ENCODE measurements at regions not wholly inside any gene's neighbourhood (a gene's known extent, or its start where the extent isn't known, plus 50 kb on each side); places are given as distances from the start of the nearest gene placed in this dataset.

DNA sequence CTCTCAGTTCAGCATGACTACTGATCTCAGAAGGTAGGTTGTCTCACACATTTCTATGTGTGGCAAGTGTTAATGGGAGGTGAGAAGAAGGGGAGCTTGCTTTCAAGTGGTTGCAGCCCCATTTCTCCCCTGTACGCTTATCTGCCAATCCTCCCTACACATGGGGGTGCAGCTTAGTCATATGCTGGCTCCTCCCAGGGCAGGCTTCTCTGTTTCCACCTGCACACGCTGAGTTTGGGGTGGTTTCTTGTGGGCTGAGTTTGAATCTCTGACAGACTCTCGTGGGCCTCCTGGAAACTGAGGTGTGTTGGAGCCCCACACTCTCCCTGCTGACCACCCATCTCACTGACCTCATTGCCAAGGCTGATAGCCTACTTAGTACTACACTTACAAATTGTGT is 435.8 kb upstream of the MTPN start:
- Mint-ChIP-seq H3K4me3 (no peak overlapping the region), H3K4me1 (no peaks in the 10 kb centered on the region), H3K27me3 (no peaks in the 10 kb centered on the region), H3K9me3 (peaks cover 0 to 8% (median 0%) of the 10 kb centered on the region in 11 donors), H3K27ac (no peak overlapping the region), H3K36me3 (no peaks in the 10 kb centered on the region)
- ATAC-seq: no peak
- no peak for DNase-seq
- no peaks in the 10 kb centered on the region for H3K27me3 ChIP-seq (ENCODE audit: control insufficient read depth in 2 of 2, insufficient read depth in 2 of 2, low read length in 2 of 2)
- ChIA-PET CTCF (no interaction called here), POLR2A (no interaction called here)
- H3K4me3 ChIP-seq (ENCODE audit: low read length): no peak overlapping the region
- no peak overlapping the region for H3K27ac ChIP-seq (ENCODE audit: low read depth, low read length)
- H3K36me3 ChIP-seq (ENCODE audit: control insufficient read depth in 2 of 3, insufficient read depth in 3 of 3, low read length in 3 of 3): no peaks in the 10 kb centered on the region
- no peaks in the 10 kb centered on the region for H3K9me3 ChIP-seq (ENCODE audit: control insufficient read depth in 2 of 3, low read length in 3 of 3)
- intact Hi-C loops (cut with micrococcal nuclease): no loop called here
- no peaks in the 10 kb centered on the region for H3K4me1 ChIP-seq (ENCODE audit: control insufficient read depth in 2 of 2, insufficient read depth in 2 of 2, low read length in 2 of 2)

DNA sequence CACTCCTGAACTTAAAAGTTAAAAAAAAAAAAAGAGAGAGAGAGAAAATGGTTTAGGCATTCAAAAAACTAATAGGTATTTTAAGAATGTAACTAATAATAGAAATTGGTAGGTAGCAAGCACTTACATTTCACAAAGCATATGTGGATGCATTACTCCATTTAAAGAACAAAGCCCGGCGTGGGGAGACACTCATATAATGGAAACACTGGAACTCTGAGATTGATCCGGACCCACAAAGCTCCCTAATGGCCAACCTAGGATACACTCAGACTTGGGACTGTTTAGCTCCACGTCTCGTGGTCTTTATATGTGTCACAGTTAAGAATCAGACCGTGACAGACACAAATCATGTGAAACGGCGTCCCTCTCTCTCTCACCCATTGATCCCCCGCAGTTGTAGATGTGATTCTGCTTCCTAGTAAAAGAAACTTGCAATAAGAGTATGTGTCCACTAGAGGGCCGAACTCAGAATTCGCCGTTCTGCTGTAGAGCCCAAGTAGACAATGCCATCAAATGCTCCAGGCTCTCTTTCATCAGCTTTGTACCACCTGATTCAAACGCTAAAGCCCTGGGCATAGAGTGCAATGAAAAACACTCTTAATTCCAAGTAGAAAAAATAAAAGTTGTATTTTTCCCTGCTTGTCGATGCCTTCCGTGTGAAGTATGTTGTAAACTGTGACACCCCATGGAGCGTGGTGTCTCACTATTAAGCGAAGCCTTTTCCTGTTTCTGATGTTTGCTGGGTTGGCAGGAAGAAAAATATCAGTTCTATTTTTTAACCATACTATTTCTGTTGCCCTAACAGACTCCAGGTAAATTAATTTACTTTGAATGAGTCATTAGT is 429.0 kb upstream of the MTPN start:
- H3K9me3 ChIP-seq (ENCODE audit: control insufficient read depth in 2 of 3, low read length in 3 of 3): no peaks in the 10 kb centered on the region
- H3K9me3 Mint-ChIP-seq: peaks cover 0 to 3% (median 0%) of the 10 kb centered on the region in 11 donors
- POLR2A ChIA-PET: no interaction called here
- intact Hi-C loops (cut with micrococcal nuclease): loop anchor here in 1 of 2 donors (5.0 kb wide), 1 partner anchor 604 kb away; no protein-coding TSS in a partner anchor
- H3K36me3 ChIP-seq (ENCODE audit: control insufficient read depth in 2 of 3, insufficient read depth in 3 of 3, low read length in 3 of 3): no peaks in the 10 kb centered on the region
- H3K4me1 ChIP-seq (ENCODE audit: control insufficient read depth in 2 of 2, insufficient read depth in 2 of 2, low read length in 2 of 2): no peaks in the 10 kb centered on the region
- H3K27ac Mint-ChIP-seq: no peak overlapping the region
- peaks cover 0 to 11% (median 7%) of the 10 kb centered on the region in 7 donors for H3K4me1 Mint-ChIP-seq
- no peaks in the 10 kb centered on the region for H3K27me3 Mint-ChIP-seq
- no peaks in the 10 kb centered on the region for H3K27me3 ChIP-seq (ENCODE audit: control insufficient read depth in 2 of 2, insufficient read depth in 2 of 2, low read length in 2 of 2)
- H3K36me3 Mint-ChIP-seq: no peaks in the 10 kb centered on the region
- H3K4me3 ChIP-seq (ENCODE audit: low read length): no peak overlapping the region
- DNase-seq: peak in 5 of 9 donors; percentile 7 to 23 (median 14)
- H3K27ac ChIP-seq (ENCODE audit: low read depth, low read length): no peak overlapping the region
- ATAC-seq: peak; percentile 69
- H3K4me3 Mint-ChIP-seq: no peak overlapping the region
- CTCF ChIA-PET: interaction anchor here (0.5 kb wide), 1 partner anchor 1576 kb away, joined by 3 read pairs; no protein-coding TSS in a partner anchor

DNA sequence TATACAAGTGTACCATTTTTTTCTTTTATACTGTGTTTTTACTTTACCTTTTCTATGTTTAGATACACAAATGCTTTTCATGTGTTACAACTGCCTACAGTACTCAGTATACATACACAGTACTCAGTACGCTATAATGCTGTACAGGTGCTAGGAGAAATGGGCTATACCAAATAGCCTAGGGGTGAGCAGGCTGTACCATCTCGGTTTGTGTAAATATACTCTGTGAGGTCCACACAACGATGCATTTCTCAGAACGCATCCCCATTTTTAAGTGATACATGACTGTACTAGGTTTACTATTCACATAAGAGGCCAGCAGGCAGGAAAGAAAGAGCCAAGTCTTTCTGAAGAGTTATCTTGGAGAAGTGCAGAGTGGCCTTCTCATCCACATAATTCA is 426.4 kb upstream of the MTPN start:
- Mint-ChIP-seq H3K36me3 (no peaks in the 10 kb centered on the region), H3K27me3 (no peaks in the 10 kb centered on the region), H3K4me3 (no peak overlapping the region), H3K9me3 (peaks cover 0 to 3% (median 0%) of the 10 kb centered on the region in 11 donors), H3K27ac (no peak overlapping the region), H3K4me1 (peaks cover 0 to 11% (median 7%) of the 10 kb centered on the region in 7 donors)
- no peaks in the 10 kb centered on the region for H3K9me3 ChIP-seq (ENCODE audit: control insufficient read depth in 2 of 3, low read length in 3 of 3)
- no peaks in the 10 kb centered on the region for H3K27me3 ChIP-seq (ENCODE audit: control insufficient read depth in 2 of 2, insufficient read depth in 2 of 2, low read length in 2 of 2)
- H3K4me3 ChIP-seq (ENCODE audit: low read length): no peak overlapping the region
- H3K27ac ChIP-seq (ENCODE audit: low read depth, low read length): no peak overlapping the region
- no peaks in the 10 kb centered on the region for H3K4me1 ChIP-seq (ENCODE audit: control insufficient read depth in 2 of 2, insufficient read depth in 2 of 2, low read length in 2 of 2)
- intact Hi-C loops (cut with micrococcal nuclease): no loop called here
- CTCF ChIA-PET: no interaction called here
- no peak for DNase-seq
- POLR2A ChIA-PET: no interaction called here
- ATAC-seq: no peak
- no peaks in the 10 kb centered on the region for H3K36me3 ChIP-seq (ENCODE audit: control insufficient read depth in 2 of 3, insufficient read depth in 3 of 3, low read length in 3 of 3)

DNA sequence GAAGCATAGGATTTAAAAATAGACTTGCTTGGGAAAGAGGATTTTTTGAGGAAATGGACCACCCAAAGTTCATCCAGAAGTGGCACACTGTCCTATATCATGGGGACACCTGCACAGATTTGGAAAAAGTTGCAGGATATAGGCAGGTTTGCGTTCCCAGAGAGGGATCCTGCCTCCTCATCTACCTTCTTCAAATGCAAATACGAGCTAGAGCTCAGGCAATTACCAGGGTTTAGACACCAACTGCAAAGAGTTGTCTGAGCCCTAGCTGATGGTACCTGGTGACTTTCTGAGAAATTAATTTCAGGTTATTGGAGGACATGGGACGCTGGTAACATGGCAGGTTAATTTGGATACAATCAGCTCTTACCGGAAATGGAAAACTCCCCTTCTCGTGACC is 423.7 kb upstream of the MTPN start:
- Mint-ChIP-seq H3K4me3 (no peak overlapping the region), H3K4me1 (peaks cover 0 to 3% (median 0%) of the 10 kb centered on the region in 7 donors), H3K27ac (no peak overlapping the region), H3K36me3 (no peaks in the 10 kb centered on the region), H3K9me3 (peaks cover 0 to 3% (median 0%) of the 10 kb centered on the region in 11 donors), H3K27me3 (no peaks in the 10 kb centered on the region)
- Histone ChIP-seq H3K36me3 (ENCODE audit: control insufficient read depth in 2 of 3, insufficient read depth in 3 of 3, low read length in 3 of 3) (no peaks in the 10 kb centered on the region), H3K27ac (ENCODE audit: low read depth, low read length) (no peak overlapping the region), H3K4me1 (ENCODE audit: control insufficient read depth in 2 of 2, insufficient read depth in 2 of 2, low read length in 2 of 2) (no peaks in the 10 kb centered on the region), H3K4me3 (ENCODE audit: low read length) (no peak overlapping the region), H3K9me3 (ENCODE audit: control insufficient read depth in 2 of 3, low read length in 3 of 3) (no peaks in the 10 kb centered on the region), H3K27me3 (ENCODE audit: control insufficient read depth in 2 of 2, insufficient read depth in 2 of 2, low read length in 2 of 2) (no peaks in the 10 kb centered on the region)
- ATAC-seq: no peak
- ChIA-PET CTCF (no interaction called here), POLR2A (no interaction called here)
- intact Hi-C loops (cut with micrococcal nuclease): no loop called here
- DNase-seq: no peak

DNA sequence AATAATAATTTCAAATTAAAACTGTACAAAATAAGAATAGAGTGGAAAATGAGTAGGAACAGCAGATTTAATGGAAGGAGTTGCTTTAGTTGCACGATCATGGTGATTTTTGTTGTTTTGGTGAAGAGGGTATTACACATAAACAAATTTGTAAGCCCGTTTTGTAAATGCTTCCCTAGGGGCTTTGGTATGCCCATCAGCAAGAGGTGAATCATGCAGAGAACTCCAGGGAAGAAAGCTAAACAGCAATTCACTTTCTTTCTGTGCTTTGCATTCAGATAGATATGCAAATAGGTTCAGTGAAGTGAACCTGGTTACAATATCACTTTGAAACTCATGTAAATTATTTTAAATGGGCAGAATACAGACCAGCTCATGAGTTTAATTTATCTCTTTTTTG is 422.2 kb upstream of the MTPN start:
- ChIA-PET CTCF (no interaction called here), POLR2A (no interaction called here)
- no peak overlapping the region for H3K4me3 Mint-ChIP-seq
- H3K9me3 Mint-ChIP-seq: peaks cover 0 to 3% (median 0%) of the 10 kb centered on the region in 11 donors
- ATAC-seq (no peak), DNase-seq (no peak)
- H3K36me3 Mint-ChIP-seq: no peaks in the 10 kb centered on the region
- no peaks in the 10 kb centered on the region for H3K36me3 ChIP-seq (ENCODE audit: control insufficient read depth in 2 of 3, insufficient read depth in 3 of 3, low read length in 3 of 3)
- H3K27ac ChIP-seq (ENCODE audit: low read depth, low read length): no peak overlapping the region
- no peaks in the 10 kb centered on the region for H3K27me3 Mint-ChIP-seq
- H3K9me3 ChIP-seq (ENCODE audit: control insufficient read depth in 2 of 3, low read length in 3 of 3): no peaks in the 10 kb centered on the region
- H3K27ac Mint-ChIP-seq: no peak overlapping the region
- intact Hi-C loops (cut with micrococcal nuclease): no loop called here
- no peaks in the 10 kb centered on the region for H3K27me3 ChIP-seq (ENCODE audit: control insufficient read depth in 2 of 2, insufficient read depth in 2 of 2, low read length in 2 of 2)
- no peak overlapping the region for H3K4me3 ChIP-seq (ENCODE audit: low read length)
- H3K4me1 Mint-ChIP-seq: no peaks in the 10 kb centered on the region
- no peaks in the 10 kb centered on the region for H3K4me1 ChIP-seq (ENCODE audit: control insufficient read depth in 2 of 2, insufficient read depth in 2 of 2, low read length in 2 of 2)

DNA sequence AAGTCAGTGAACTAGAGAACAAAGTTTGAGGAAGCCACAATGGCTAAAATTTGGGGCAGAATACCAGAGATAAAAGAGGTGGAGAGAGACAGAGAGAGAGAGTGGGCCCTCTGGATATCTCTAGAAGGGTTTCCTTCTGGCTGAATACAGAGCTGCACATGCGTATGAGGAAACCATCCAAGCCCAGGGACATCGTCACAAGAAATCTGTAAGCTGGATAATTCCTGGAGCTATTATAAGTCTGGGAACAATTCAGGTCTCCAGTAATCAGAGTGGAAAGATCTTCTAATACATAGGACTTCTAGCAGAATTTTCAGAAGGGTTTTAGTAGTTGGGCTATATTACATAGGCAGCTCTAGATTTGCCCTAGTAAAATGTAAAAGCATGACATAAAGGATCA is 415.7 kb upstream of the MTPN start:
- no peaks in the 10 kb centered on the region for H3K36me3 Mint-ChIP-seq
- ATAC-seq (no peak), DNase-seq (no peak)
- no peaks in the 10 kb centered on the region for H3K9me3 ChIP-seq (ENCODE audit: control insufficient read depth in 2 of 3, low read length in 3 of 3)
- ChIA-PET POLR2A (no interaction called here), CTCF (no interaction called here)
- intact Hi-C loops (cut with micrococcal nuclease): no loop called here
- no peaks in the 10 kb centered on the region for H3K36me3 ChIP-seq (ENCODE audit: control insufficient read depth in 2 of 3, insufficient read depth in 3 of 3, low read length in 3 of 3)
- no peaks in the 10 kb centered on the region for H3K4me1 ChIP-seq (ENCODE audit: control insufficient read depth in 2 of 2, insufficient read depth in 2 of 2, low read length in 2 of 2)
- no peaks in the 10 kb centered on the region for H3K27me3 Mint-ChIP-seq
- no peak overlapping the region for H3K4me3 Mint-ChIP-seq
- peaks cover 0 to 3% (median 0%) of the 10 kb centered on the region in 11 donors for H3K9me3 Mint-ChIP-seq
- no peak overlapping the region for H3K4me3 ChIP-seq (ENCODE audit: low read length)
- H3K27me3 ChIP-seq (ENCODE audit: control insufficient read depth in 2 of 2, insufficient read depth in 2 of 2, low read length in 2 of 2): no peaks in the 10 kb centered on the region
- no peaks in the 10 kb centered on the region for H3K4me1 Mint-ChIP-seq
- no peak overlapping the region for H3K27ac ChIP-seq (ENCODE audit: low read depth, low read length)
- H3K27ac Mint-ChIP-seq: no peak overlapping the region

DNA sequence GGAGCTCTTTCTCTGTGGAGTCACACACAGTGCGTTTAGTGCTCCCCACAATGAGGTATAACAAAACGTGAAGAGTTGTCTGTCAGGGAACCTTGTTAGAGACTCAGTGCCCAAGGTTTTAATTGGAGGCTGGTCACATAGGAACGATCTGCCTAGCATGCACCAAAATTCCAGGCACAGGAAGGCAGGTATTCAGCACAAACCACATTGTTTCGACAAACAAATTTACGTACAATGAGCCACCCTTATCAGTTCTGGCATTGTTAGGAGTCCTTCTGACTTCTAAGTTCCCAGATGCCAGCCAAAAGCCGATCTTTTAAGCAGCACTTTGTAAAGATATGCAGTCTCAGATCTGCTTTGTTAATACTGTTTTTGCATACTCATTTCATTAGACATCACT is 414.2 kb upstream of the MTPN start:
- no peak overlapping the region for H3K4me3 Mint-ChIP-seq
- Histone ChIP-seq H3K9me3 (ENCODE audit: control insufficient read depth in 2 of 3, low read length in 3 of 3) (no peaks in the 10 kb centered on the region), H3K4me1 (ENCODE audit: control insufficient read depth in 2 of 2, insufficient read depth in 2 of 2, low read length in 2 of 2) (no peaks in the 10 kb centered on the region), H3K36me3 (ENCODE audit: control insufficient read depth in 2 of 3, insufficient read depth in 3 of 3, low read length in 3 of 3) (no peaks in the 10 kb centered on the region), H3K27me3 (ENCODE audit: control insufficient read depth in 2 of 2, insufficient read depth in 2 of 2, low read length in 2 of 2) (no peaks in the 10 kb centered on the region), H3K27ac (ENCODE audit: low read depth, low read length) (no peak overlapping the region), H3K4me3 (ENCODE audit: low read length) (no peak overlapping the region)
- H3K27me3 Mint-ChIP-seq: no peaks in the 10 kb centered on the region
- ChIA-PET POLR2A (interaction anchor here (0.6 kb wide), 1 partner anchor 12 kb away, joined by 3 read pairs; no protein-coding TSS in a partner anchor), CTCF (no interaction called here)
- no peaks in the 10 kb centered on the region for H3K36me3 Mint-ChIP-seq
- no peaks in the 10 kb centered on the region for H3K4me1 Mint-ChIP-seq
- intact Hi-C loops (cut with micrococcal nuclease): no loop called here
- no peak for ATAC-seq
- peaks cover 0 to 3% (median 0%) of the 10 kb centered on the region in 11 donors for H3K9me3 Mint-ChIP-seq
- no peak for DNase-seq
- H3K27ac Mint-ChIP-seq: no peak overlapping the region
